GM12878 (cell line): ENCODE measurements at regions not wholly inside any gene's neighbourhood (a gene's known extent, or its start where the extent isn't known, plus 50 kb on each side); places are given as distances from the start of the nearest gene placed in this dataset.

Experiments
- EZH2 ChIP-seq: IDR thresholded peaks from 2 replicates; pipeline ENCODE4 v1.6.1; 2012; ENCODE audit warnings: low read depth, mild to moderate bottlenecking, control low read depth, inconsistent platforms, low read length, borderline replicate concordance; ENCODE audit not compliant: control insufficient read depth
- HDAC6 ChIP-seq: fragments of 200-600 bp; sonication (generic); IDR thresholded peaks from one replicate; pipeline ENCODE4 v1.8.0; 2017; ENCODE audit warnings: antibody characterized with exemption; ENCODE audit not compliant: unreplicated experiment
- PAX8 ChIP-seq: fragments of 450-650 bp; IDR thresholded peaks from 2 replicates; pipeline ENCODE4 v1.6.1; 2017; ENCODE audit warnings: mild to moderate bottlenecking, moderate library complexity
- TF ChIP-seq, protein P1 (sequence below): IDR thresholded peaks from 2 replicates; pipeline ENCODE4 v1.6.1; 2012; ENCODE audit warnings: mild to moderate bottlenecking, low read depth, low read length
- TF ChIP-seq, protein P2 (sequence below): IDR thresholded peaks from 2 replicates; pipeline ENCODE4 v1.6.1; 2012; ENCODE audit warnings: low read depth, low read length, improper control_type of control experiment
- TF ChIP-seq, protein P3 (sequence below): fragments of 450-650 bp; IDR thresholded peaks from 2 replicates; pipeline ENCODE4 v1.6.1; 2014; ENCODE audit warnings: mild to moderate bottlenecking
- TF ChIP-seq, protein P4 (sequence below): fragments of 450-650 bp; IDR thresholded peaks from 2 replicates; pipeline ENCODE4 v1.6.1; 2016; ENCODE audit warnings: mild to moderate bottlenecking

DNA sequence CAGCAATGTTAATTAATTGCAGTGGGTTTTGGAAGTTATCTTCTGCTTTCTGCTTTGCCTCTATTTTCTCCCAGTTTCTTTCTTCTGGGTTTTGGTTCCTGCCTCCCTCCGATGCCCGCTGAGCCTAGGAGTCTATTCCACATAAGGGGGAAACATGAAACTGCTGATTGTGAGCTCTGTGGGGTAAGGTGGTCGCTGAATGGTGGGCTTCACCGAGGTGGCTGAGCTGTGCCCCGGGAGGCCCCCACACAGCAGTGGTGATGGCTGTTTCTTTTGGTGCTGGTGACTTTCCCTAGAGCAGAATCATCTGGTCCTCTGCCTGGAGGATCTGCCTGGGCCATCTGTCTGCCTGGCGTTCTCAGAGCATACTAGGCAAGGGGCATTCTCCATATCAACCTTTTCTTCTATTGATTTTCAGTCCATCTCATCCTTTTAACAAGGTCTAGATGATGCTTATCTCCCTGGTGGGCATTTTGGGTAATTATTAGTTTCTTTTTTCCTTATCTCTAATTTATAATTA, 68.8 kb upstream of the ATP2B2 start (continued):
- TF ChIP-seq, protein P1, sequence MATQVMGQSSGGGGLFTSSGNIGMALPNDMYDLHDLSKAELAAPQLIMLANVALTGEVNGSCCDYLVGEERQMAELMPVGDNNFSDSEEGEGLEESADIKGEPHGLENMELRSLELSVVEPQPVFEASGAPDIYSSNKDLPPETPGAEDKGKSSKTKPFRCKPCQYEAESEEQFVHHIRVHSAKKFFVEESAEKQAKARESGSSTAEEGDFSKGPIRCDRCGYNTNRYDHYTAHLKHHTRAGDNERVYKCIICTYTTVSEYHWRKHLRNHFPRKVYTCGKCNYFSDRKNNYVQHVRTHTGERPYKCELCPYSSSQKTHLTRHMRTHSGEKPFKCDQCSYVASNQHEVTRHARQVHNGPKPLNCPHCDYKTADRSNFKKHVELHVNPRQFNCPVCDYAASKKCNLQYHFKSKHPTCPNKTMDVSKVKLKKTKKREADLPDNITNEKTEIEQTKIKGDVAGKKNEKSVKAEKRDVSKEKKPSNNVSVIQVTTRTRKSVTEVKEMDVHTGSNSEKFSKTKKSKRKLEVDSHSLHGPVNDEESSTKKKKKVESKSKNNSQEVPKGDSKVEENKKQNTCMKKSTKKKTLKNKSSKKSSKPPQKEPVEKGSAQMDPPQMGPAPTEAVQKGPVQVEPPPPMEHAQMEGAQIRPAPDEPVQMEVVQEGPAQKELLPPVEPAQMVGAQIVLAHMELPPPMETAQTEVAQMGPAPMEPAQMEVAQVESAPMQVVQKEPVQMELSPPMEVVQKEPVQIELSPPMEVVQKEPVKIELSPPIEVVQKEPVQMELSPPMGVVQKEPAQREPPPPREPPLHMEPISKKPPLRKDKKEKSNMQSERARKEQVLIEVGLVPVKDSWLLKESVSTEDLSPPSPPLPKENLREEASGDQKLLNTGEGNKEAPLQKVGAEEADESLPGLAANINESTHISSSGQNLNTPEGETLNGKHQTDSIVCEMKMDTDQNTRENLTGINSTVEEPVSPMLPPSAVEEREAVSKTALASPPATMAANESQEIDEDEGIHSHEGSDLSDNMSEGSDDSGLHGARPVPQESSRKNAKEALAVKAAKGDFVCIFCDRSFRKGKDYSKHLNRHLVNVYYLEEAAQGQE: no peak
- TF ChIP-seq, protein P2, sequence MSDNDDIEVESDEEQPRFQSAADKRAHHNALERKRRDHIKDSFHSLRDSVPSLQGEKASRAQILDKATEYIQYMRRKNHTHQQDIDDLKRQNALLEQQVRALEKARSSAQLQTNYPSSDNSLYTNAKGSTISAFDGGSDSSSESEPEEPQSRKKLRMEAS: no peak
- TF ChIP-seq, protein P3, sequence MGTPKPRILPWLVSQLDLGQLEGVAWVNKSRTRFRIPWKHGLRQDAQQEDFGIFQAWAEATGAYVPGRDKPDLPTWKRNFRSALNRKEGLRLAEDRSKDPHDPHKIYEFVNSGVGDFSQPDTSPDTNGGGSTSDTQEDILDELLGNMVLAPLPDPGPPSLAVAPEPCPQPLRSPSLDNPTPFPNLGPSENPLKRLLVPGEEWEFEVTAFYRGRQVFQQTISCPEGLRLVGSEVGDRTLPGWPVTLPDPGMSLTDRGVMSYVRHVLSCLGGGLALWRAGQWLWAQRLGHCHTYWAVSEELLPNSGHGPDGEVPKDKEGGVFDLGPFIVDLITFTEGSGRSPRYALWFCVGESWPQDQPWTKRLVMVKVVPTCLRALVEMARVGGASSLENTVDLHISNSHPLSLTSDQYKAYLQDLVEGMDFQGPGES: no peak
- TF ChIP-seq HDAC6: no peak
- no peak for TF ChIP-seq EZH2
- no peak for TF ChIP-seq PAX8
- TF ChIP-seq, protein P4, sequence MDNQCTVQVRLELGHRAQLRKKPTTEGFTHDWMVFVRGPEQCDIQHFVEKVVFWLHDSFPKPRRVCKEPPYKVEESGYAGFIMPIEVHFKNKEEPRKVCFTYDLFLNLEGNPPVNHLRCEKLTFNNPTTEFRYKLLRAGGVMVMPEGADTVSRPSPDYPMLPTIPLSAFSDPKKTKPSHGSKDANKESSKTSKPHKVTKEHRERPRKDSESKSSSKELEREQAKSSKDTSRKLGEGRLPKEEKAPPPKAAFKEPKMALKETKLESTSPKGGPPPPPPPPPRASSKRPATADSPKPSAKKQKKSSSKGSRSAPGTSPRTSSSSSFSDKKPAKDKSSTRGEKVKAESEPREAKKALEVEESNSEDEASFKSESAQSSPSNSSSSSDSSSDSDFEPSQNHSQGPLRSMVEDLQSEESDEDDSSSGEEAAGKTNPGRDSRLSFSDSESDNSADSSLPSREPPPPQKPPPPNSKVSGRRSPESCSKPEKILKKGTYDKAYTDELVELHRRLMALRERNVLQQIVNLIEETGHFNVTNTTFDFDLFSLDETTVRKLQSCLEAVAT: no peak
